MM.1S (cell line): ENCODE measurements at regions not wholly inside any gene's neighbourhood (a gene's known extent, or its start where the extent isn't known, plus 50 kb on each side); places are given as distances from the start of the nearest gene placed in this dataset.

ENCODE experiments used
- DNase-seq: peaks from one replicate; pipeline ENCODE4 v3.0.0-alpha.2; 2015
- H2AFZ ChIP-seq: fragments of 300-600 bp; sonication (generic); 2 replicates; pipeline ENCODE4 v1.6.0; 2016; ENCODE audit warnings: antibody characterized with exemption, low read length
- H3F3A ChIP-seq: fragments of 300-600 bp; sonication (generic); 2 replicates; pipeline ENCODE4 v1.6.1; 2016; ENCODE audit warnings: mild to moderate bottlenecking, antibody characterized with exemption, low read length, moderate library complexity, mixed read lengths; ENCODE audit not compliant: insufficient read depth
- H3K27ac ChIP-seq: fragments of 300-600 bp; sonication (generic); 2 replicates; pipeline ENCODE4 v1.5.1; 2016; ENCODE audit warnings: mild to moderate bottlenecking, low read length
- H3K27me3 ChIP-seq: fragments of 300-600 bp; sonication (generic); replicated peaks from 2 replicates; pipeline ENCODE4 v1.6.0; 2016; ENCODE audit warnings: low read length; ENCODE audit not compliant: insufficient read depth
- H3K36me3 ChIP-seq: fragments of 300-600 bp; sonication (generic); replicated peaks from 2 replicates; pipeline ENCODE4 v1.6.1; 2016; ENCODE audit warnings: mild to moderate bottlenecking, low read length, mixed read lengths; ENCODE audit not compliant: insufficient read depth
- H3K4me1 ChIP-seq: fragments of 300-600 bp; sonication (generic); 2 replicates; pipeline ENCODE4 v1.6.1; 2016; ENCODE audit warnings: low read length, mixed read lengths
- H3K4me2 ChIP-seq: fragments of 300-600 bp; sonication (generic); 2 replicates; pipeline ENCODE4 v1.6.0; 2016; ENCODE audit warnings: low read depth, low read length
- H3K4me3 ChIP-seq: fragments of 300-600 bp; sonication (generic); 2 replicates; pipeline ENCODE4 v1.5.1; 2016; ENCODE audit warnings: low read length, mixed read lengths
- H3K79me2 ChIP-seq: fragments of 300-600 bp; sonication (generic); 2 replicates; pipeline ENCODE4 v1.6.1; 2016; ENCODE audit warnings: mixed run types, low read length, mixed read lengths
- H3K9ac ChIP-seq: fragments of 300-600 bp; sonication (generic); 2 replicates; pipeline ENCODE4 v1.6.1; 2016; ENCODE audit warnings: low read length, mixed read lengths
- H3K9me2 ChIP-seq: fragments of 300-600 bp; sonication (generic); replicated peaks from 2 replicates; pipeline ENCODE4 v1.6.1; 2016; ENCODE audit warnings: mild to moderate bottlenecking, low read length, mixed read lengths; ENCODE audit not compliant: insufficient read depth
- H3K9me3 ChIP-seq: fragments of 300-600 bp; sonication (generic); replicated peaks from 2 replicates; pipeline ENCODE4 v1.6.1; 2016; ENCODE audit warnings: mild to moderate bottlenecking, low read length, mixed read lengths; ENCODE audit not compliant: insufficient read depth
- H4K20me1 ChIP-seq: fragments of 300-600 bp; sonication (generic); 2 replicates; pipeline ENCODE4 v1.6.1; 2016; ENCODE audit warnings: mild to moderate bottlenecking, low read length, moderate library complexity, mixed read lengths; ENCODE audit not compliant: insufficient read depth
- EZH2 ChIP-seq: fragments of 300-600 bp; sonication (generic); optimal IDR thresholded peaks from 2 replicates; pipeline ENCODE3; 2017; ENCODE audit warnings: low read depth, mild to moderate bottlenecking, antibody characterized with exemption, low read length, mixed read lengths
- EZH2phosphoT487 ChIP-seq: fragments of 300-600 bp; sonication (generic); IDR thresholded peaks from 2 replicates; pipeline ENCODE4 v1.6.1; 2018; ENCODE audit warnings: antibody characterized with exemption, low read length
- TF ChIP-seq, protein P1 (sequence below): fragments of 300-600 bp; sonication (generic); IDR thresholded peaks from 2 replicates; pipeline ENCODE4 v1.5.1; 2016; ENCODE audit warnings: antibody characterized with exemption, low read length, mixed read lengths

DNA sequence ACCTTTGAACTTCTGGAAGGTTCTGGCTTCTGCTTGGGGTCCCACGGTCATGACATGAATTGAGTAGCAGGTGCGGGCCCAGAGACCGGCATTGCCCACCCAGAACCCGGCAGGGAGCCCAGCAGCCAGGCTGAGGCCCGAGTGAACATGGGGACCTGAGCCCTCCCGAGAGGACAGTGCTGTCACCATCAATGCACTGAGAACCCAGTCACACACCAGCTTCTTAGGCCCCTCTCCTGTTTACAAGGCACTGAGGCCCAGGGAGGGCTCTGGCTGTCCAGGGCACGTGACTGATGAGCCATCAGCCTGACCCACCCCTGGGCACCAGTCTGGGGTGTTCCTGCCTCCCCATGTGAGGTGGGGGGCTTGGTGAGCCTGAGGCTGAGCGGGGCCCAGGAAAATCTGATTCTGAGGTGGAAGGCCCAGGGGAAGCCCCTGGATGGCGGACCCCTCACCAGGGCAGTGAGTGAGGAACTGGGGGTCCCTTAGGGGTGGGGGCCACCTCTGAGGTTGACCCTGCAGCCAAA lies 60.3 kb upstream of the RNU6ATAC start:
- DNase-seq = no peak
- TF ChIP-seq EZH2phosphoT487 = no peak
- TF ChIP-seq, protein P1, sequence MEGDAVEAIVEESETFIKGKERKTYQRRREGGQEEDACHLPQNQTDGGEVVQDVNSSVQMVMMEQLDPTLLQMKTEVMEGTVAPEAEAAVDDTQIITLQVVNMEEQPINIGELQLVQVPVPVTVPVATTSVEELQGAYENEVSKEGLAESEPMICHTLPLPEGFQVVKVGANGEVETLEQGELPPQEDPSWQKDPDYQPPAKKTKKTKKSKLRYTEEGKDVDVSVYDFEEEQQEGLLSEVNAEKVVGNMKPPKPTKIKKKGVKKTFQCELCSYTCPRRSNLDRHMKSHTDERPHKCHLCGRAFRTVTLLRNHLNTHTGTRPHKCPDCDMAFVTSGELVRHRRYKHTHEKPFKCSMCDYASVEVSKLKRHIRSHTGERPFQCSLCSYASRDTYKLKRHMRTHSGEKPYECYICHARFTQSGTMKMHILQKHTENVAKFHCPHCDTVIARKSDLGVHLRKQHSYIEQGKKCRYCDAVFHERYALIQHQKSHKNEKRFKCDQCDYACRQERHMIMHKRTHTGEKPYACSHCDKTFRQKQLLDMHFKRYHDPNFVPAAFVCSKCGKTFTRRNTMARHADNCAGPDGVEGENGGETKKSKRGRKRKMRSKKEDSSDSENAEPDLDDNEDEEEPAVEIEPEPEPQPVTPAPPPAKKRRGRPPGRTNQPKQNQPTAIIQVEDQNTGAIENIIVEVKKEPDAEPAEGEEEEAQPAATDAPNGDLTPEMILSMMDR = no peak
- TF ChIP-seq EZH2 = no peak
- Histone ChIP-seq H4K20me1 (no peaks in the 10 kb centered on the region), H3F3A (no peaks in the 10 kb centered on the region), H3K4me1 (no peaks in the 10 kb centered on the region), H3K27me3 (peaks cover 99% of the 10 kb centered on the region), H3K36me3 (no peaks in the 10 kb centered on the region), H3K9me2 (no peaks in the 10 kb centered on the region), H3K9me3 (no peaks in the 10 kb centered on the region), H3K4me2 (no peak overlapping the region), H3K4me3 (no peak overlapping the region), H3K27ac (no peak overlapping the region), H3K9ac (no peak overlapping the region), H3K79me2 (no peaks in the 10 kb centered on the region), H2AFZ (no peak overlapping the region)

DNA sequence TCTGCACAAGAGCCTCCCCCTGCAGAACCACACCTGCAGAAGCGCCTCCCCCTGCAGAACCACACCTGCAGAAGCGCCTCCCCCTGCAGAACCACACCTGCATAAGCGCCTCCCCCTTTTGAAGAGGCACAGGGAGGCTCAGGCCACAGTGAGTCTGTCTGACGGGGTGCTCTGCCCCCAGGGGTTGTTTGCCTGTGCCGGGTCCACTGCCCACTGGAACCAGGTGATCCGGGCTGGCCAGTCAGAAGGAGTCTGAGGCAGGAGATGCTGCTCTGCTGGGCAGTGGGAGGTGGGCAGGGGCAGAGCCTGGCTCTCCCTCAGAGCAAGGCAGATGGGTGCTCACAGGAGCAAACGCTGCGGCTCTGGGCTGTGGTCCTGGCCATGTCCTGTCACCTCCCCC lies 60.8 kb upstream of the RNU6ATAC start:
- Histone ChIP-seq H3K79me2 (no peaks in the 10 kb centered on the region), H3K36me3 (no peaks in the 10 kb centered on the region), H3K4me3 (no peak overlapping the region), H3K9me3 (no peaks in the 10 kb centered on the region), H2AFZ (no peak overlapping the region), H3K4me2 (no peak overlapping the region), H3K9me2 (no peaks in the 10 kb centered on the region), H3K9ac (no peak overlapping the region), H3K4me1 (no peaks in the 10 kb centered on the region), H3K27ac (no peak overlapping the region), H3K27me3 (peaks cover 99% of the 10 kb centered on the region), H3F3A (no peaks in the 10 kb centered on the region), H4K20me1 (no peaks in the 10 kb centered on the region)
- DNase-seq = no peak
- no peak for TF ChIP-seq EZH2
- TF ChIP-seq, protein P1 = no peak
- TF ChIP-seq EZH2phosphoT487 = no peak

DNA sequence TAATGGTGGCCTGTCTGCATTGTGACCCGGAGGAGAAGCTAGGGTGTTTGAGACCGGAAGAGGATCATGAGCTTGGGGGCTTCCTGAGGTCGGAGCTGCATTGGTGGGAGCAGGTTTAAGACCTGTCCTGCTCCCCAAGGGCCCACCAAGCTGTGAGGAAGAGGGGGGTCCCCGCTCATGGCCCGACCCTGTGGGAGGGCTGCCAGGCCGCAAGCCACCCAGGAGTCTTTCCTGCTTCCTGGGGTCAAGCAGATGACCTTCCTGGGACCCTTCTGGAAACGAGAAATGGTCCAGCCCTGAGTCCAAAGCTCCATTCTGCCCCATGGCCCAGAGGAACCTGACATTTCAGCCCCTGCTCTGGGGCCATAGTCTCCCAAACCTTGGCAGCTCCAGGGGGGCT lies 61.5 kb upstream of the RNU6ATAC start:
- Histone ChIP-seq H2AFZ (no peak overlapping the region), H3K9ac (no peak overlapping the region), H3F3A (no peaks in the 10 kb centered on the region), H4K20me1 (no peaks in the 10 kb centered on the region), H3K36me3 (no peaks in the 10 kb centered on the region), H3K27me3 (peaks cover 99% of the 10 kb centered on the region), H3K27ac (no peak overlapping the region), H3K4me3 (no peak overlapping the region), H3K9me2 (no peaks in the 10 kb centered on the region), H3K9me3 (no peaks in the 10 kb centered on the region), H3K4me2 (no peak overlapping the region), H3K79me2 (no peaks in the 10 kb centered on the region), H3K4me1 (no peaks in the 10 kb centered on the region)
- no peak for TF ChIP-seq EZH2
- TF ChIP-seq EZH2phosphoT487 = no peak
- TF ChIP-seq, protein P1 = no peak
- DNase-seq = no peak
